NT2/D1 (cell line): ENCODE measurements at regions not wholly inside any gene's neighbourhood (a gene's known extent, or its start where the extent isn't known, plus 50 kb on each side); places are given as distances from the start of the nearest gene placed in this dataset.

Experiments
- YY1 ChIP-seq: IDR thresholded peaks from 2 replicates; pipeline ENCODE4 v1.6.1; 2011; ENCODE audit not compliant: insufficient read length, insufficient read depth
- ZNF274 ChIP-seq: IDR thresholded peaks from 2 replicates; pipeline ENCODE4 v1.6.1; 2011; ENCODE audit warnings: mild to moderate bottlenecking, low read depth, low read length

GRCh38 chr21:17429936-17430335 is 82.9 kb upstream of the CXADR start:
- no peak for TF ChIP-seq YY1
- TF ChIP-seq ZNF274 = no peak
